Calu3 (cell line): ENCODE measurements at regions not wholly inside any gene's neighbourhood (a gene's known extent, or its start where the extent isn't known, plus 50 kb on each side); places are given as distances from the start of the nearest gene placed in this dataset.

Experiments
- BruUV-seq: library from RNA; stranded (reverse); fragments of 400-500 nt; replicated peaks from 2 replicates; lab custom pipeline; 2021; lab: Mats Ljungman, UMichigan
- CTCF ChIA-PET: fragments of 300-600 bp; sonication (Branson Sonifier 250); formaldehyde crosslinking; loops from one replicate; lab custom pipeline; 2022; ENCODE audit warnings: antibody characterized with exemption; lab: Charles Lee
- DNase-seq: peaks from one replicate; pipeline ENCODE4 v3.0.0; 2022
- H3K27ac Mint-ChIP-seq: one replicate; pipeline ENCODE4 v1.8.0; 2022; ENCODE audit warnings: mixed read lengths; ENCODE audit not compliant: unreplicated experiment
- H3K27me3 Mint-ChIP-seq: one replicate; pipeline ENCODE4 v1.8.0; 2022; ENCODE audit warnings: mixed read lengths; ENCODE audit not compliant: unreplicated experiment
- H3K36me3 Mint-ChIP-seq: one replicate; pipeline ENCODE4 v1.8.0; 2022; ENCODE audit warnings: mild to moderate bottlenecking, moderate library complexity, mixed read lengths; ENCODE audit not compliant: insufficient read depth, unreplicated experiment
- H3K4me1 Mint-ChIP-seq: one replicate; pipeline ENCODE4 v1.8.0; 2022; ENCODE audit warnings: mild to moderate bottlenecking, low read depth, mixed read lengths; ENCODE audit not compliant: unreplicated experiment
- H3K4me3 Mint-ChIP-seq: one replicate; pipeline ENCODE4 v1.8.0; 2022; ENCODE audit warnings: mild to moderate bottlenecking, low read depth, moderate library complexity, mixed read lengths; ENCODE audit not compliant: unreplicated experiment
- H3K9me3 Mint-ChIP-seq: one replicate; pipeline ENCODE4 v1.8.0; 2022; ENCODE audit warnings: low read depth, mixed read lengths; ENCODE audit not compliant: unreplicated experiment
- intact Hi-C: fragments of 100-400 bp; cut with micrococcal nuclease; formaldehyde crosslinking; loops from one replicate; pipeline ENCODE4 v1.10.0; 2022; ENCODE audit not compliant: unreplicated experiment
- TF ChIP-seq, protein P1 (sequence below): fragments of 200-600 bp; IDR thresholded peaks from one replicate; pipeline ENCODE4 v1.8.0; 2022; ENCODE audit warnings: antibody characterized with exemption; ENCODE audit not compliant: unreplicated experiment

DNA sequence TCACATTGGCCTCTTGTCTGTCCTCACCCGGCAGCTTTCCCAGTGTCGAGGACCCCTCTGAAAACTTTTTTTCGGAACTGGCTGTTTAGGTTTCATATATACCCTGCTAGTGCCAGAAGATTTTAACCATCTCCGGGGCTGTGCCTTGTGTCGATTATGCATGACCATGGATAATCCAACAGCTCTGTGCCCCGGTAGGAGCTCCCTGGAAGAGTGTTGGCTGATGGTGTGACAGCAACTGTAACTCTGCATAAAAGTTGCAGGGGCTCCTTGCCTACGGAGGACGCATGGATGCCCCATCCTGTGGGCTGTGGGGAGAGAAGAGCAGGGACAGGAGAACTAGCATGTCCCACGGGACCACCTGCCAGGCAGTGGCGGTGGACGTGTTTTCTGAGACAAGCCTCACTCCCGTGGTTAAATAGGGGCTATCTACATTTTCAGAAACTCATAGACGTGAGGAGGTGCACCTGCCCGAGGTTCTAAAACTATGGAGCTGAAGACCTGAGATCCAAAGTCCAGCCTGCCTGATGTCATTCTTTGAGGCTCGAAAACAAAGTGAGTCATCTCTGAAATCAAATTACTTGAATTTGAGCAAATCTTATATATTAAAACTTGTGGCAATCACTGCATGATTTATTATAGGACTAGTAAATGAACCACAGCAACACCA lies 437.2 kb upstream of the HS6ST1 start:
- H3K4me1 Mint-ChIP-seq = no peaks in the 10 kb centered on the region
- no TSS peak for BruUV-seq
- DNase-seq = no peak
- H3K4me3 Mint-ChIP-seq = peak overlapping the region; percentile 46
- no peak overlapping the region for H3K27ac Mint-ChIP-seq
- peaks cover 39% of the 10 kb centered on the region for H3K27me3 Mint-ChIP-seq
- CTCF ChIA-PET = interaction anchor here (0.6 kb wide), 1 partner anchor 693 kb away, joined by 3 read pairs; no protein-coding TSS in a partner anchor
- no peaks in the 10 kb centered on the region for H3K9me3 Mint-ChIP-seq
- intact Hi-C loops = loop anchor here (1.0 to 5.0 kb wide), 3 partner anchors 20 to 641 kb away; no protein-coding TSS in a partner anchor
- TF ChIP-seq, protein P1, sequence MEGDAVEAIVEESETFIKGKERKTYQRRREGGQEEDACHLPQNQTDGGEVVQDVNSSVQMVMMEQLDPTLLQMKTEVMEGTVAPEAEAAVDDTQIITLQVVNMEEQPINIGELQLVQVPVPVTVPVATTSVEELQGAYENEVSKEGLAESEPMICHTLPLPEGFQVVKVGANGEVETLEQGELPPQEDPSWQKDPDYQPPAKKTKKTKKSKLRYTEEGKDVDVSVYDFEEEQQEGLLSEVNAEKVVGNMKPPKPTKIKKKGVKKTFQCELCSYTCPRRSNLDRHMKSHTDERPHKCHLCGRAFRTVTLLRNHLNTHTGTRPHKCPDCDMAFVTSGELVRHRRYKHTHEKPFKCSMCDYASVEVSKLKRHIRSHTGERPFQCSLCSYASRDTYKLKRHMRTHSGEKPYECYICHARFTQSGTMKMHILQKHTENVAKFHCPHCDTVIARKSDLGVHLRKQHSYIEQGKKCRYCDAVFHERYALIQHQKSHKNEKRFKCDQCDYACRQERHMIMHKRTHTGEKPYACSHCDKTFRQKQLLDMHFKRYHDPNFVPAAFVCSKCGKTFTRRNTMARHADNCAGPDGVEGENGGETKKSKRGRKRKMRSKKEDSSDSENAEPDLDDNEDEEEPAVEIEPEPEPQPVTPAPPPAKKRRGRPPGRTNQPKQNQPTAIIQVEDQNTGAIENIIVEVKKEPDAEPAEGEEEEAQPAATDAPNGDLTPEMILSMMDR = no peak
- H3K36me3 Mint-ChIP-seq = peaks cover 5% of the 10 kb centered on the region

DNA sequence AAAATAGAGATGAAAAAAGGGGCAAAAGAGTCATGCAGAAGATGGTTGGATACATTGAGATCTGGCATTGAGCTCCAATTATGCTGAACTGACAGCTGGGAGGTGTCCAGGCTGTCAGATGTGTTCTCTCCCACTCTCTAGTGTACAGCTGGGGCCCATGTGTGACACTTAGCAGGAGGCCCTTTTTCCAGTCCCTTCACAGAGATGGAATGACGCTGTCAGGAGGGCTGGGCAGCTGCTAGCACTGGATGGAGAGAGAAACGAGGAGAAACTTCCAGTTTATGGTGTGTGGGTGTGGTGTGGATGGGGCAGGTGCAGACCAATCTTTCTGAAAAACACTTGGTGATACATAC lies 437.7 kb upstream of the HS6ST1 start:
- H3K9me3 Mint-ChIP-seq = no peaks in the 10 kb centered on the region
- BruUV-seq = no TSS peak
- intact Hi-C loops = loop anchor here (1.0 to 5.0 kb wide), 2 partner anchors 20 to 641 kb away; no protein-coding TSS in a partner anchor
- H3K27ac Mint-ChIP-seq = no peak overlapping the region
- TF ChIP-seq, protein P1 = no peak
- peaks cover 39% of the 10 kb centered on the region for H3K27me3 Mint-ChIP-seq
- DNase-seq = no peak
- H3K4me1 Mint-ChIP-seq = no peaks in the 10 kb centered on the region
- no peak overlapping the region for H3K4me3 Mint-ChIP-seq
- CTCF ChIA-PET = interaction anchor here (0.6 kb wide), 1 partner anchor 694 kb away, joined by 3 read pairs; no protein-coding TSS in a partner anchor
- peaks cover 5% of the 10 kb centered on the region for H3K36me3 Mint-ChIP-seq

DNA sequence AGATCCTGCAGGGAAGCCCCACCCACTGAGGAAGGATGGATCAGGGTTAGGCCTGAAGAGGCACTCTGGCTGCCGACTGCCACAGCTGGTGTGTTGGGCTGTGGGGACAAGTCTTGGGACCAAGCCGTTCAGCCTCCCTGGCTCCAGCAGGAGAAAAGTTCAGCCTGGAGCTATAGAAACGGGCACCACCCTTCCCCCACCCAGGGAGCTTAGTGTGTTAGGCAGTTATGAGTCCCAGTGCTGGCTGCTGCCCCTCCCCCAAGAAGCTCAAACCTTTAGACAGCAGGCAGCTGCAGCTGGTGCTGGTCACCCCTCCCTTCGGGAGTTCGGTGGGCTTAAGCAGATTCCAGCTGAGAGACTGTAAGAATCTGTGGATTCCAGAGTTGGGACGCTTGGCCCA lies 447.1 kb upstream of the HS6ST1 start:
- BruUV-seq = no TSS peak
- TF ChIP-seq, protein P1 = no peak
- Mint-ChIP-seq H3K27ac (no peak overlapping the region), H3K36me3 (no peaks in the 10 kb centered on the region), H3K9me3 (peaks cover 6% of the 10 kb centered on the region), H3K4me1 (no peaks in the 10 kb centered on the region), H3K4me3 (no peak overlapping the region), H3K27me3 (peaks cover 15% of the 10 kb centered on the region)
- intact Hi-C loops = no loop called here
- CTCF ChIA-PET = no interaction called here
- DNase-seq = no peak

DNA sequence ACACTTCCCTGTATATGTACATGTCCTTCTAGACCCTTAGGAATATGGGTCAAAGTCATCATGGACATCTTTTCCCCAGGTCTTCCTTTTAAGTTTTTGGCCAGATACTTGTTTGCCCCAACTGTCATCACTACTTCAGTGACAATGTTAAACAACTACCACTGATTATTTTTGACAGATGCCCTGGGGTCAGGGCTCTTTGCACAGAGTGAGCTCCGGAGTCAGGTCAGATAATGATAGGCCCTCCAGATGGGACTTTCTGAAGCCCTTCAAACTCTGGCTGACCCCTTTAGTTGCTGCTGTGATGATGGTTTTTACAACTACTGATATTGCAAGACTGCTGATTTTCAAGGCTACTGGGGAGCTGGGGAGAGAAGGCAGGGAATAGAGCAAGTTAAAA lies 449.4 kb upstream of the HS6ST1 start:
- no peaks in the 10 kb centered on the region for H3K36me3 Mint-ChIP-seq
- CTCF ChIA-PET = no interaction called here
- DNase-seq = no peak
- peaks cover 15% of the 10 kb centered on the region for H3K27me3 Mint-ChIP-seq
- intact Hi-C loops = no loop called here
- TF ChIP-seq, protein P1 = no peak
- H3K4me1 Mint-ChIP-seq = no peaks in the 10 kb centered on the region
- peaks cover 5% of the 10 kb centered on the region for H3K9me3 Mint-ChIP-seq
- BruUV-seq = no TSS peak
- no peak overlapping the region for H3K27ac Mint-ChIP-seq
- no peak overlapping the region for H3K4me3 Mint-ChIP-seq
